DMS53 (cell line): ENCODE measurements at regions not wholly inside any gene's neighbourhood (a gene's known extent, or its start where the extent isn't known, plus 50 kb on each side); places are given as distances from the start of the nearest gene placed in this dataset.

Source experiments
- DNase-seq: peaks from one replicate; lab custom pipeline; 2025; lab: John Stamatoyannopoulos, UW

- no peak for DNase-seq
These were observed 53.4 kb upstream of the NAV3 start for GRCh38 chr12:77777274-77777673.

- DNase-seq = no peak
These were observed 55.9 kb upstream of the NAV3 start for GRCh38 chr12:77774761-77775160.

GRCh38 chr12:77772676-77773298 is 57.9 kb upstream of the NAV3 start:
- no peak for DNase-seq

GRCh38 chr12:77768558-77768957 is 62.1 kb upstream of the NAV3 start:
- DNase-seq = no peak

- DNase-seq = peak; percentile 47
These were observed 62.8 kb upstream of the NAV3 start for GRCh38 chr12:77767756-77768343.

- DNase-seq = no peak
These were observed 63.4 kb upstream of the NAV3 start for GRCh38 chr12:77767335-77767734.

- DNase-seq = no peak
These were observed 64.5 kb upstream of the NAV3 start for GRCh38 chr12:77766224-77766623.

- no peak for DNase-seq
These were observed 69.4 kb upstream of the NAV3 start for GRCh38 chr12:77761286-77761685.

- DNase-seq = no peak
These were observed 70.2 kb upstream of the NAV3 start for GRCh38 chr12:77760271-77761025.

- no peak for DNase-seq
These were observed 76.6 kb upstream of the NAV3 start for GRCh38 chr12:77754086-77754485.

GRCh38 chr12:77751939-77752338 is 78.8 kb upstream of the NAV3 start:
- peak; percentile 73 for DNase-seq

GRCh38 chr12:77746096-77746495 is 84.6 kb upstream of the NAV3 start:
- DNase-seq = peak; percentile 100

GRCh38 chr12:77745624-77746023 is 85.1 kb upstream of the NAV3 start:
- peak; percentile 84 for DNase-seq

- DNase-seq = peak; percentile 97
These were observed 88.1 kb upstream of the NAV3 start for GRCh38 chr12:77742631-77743030.

- DNase-seq = peak; percentile 53
These were observed 88.6 kb upstream of the NAV3 start for GRCh38 chr12:77741974-77742517.

- peak; percentile 19 for DNase-seq
These were observed 94.3 kb upstream of the NAV3 start for GRCh38 chr12:77736219-77736965.

- DNase-seq = peak; percentile 41
These were observed 96.3 kb upstream of the NAV3 start for GRCh38 chr12:77734214-77734883.

- DNase-seq = no peak
These were observed 102.7 kb upstream of the NAV3 start for GRCh38 chr12:77728018-77728417.

- no peak for DNase-seq
These were observed 103.2 kb upstream of the NAV3 start for GRCh38 chr12:77727442-77728001.

GRCh38 chr12:77725611-77726010 is 105.1 kb upstream of the NAV3 start:
- DNase-seq = no peak

GRCh38 chr12:77724367-77724957 is 106.2 kb upstream of the NAV3 start:
- DNase-seq = peak; percentile 87
